ENCODE measurements at regions not wholly inside any gene's neighbourhood (a gene's known extent, or its start where the extent isn't known, plus 50 kb on each side); places are given as distances from the start of the nearest gene placed in this dataset.

DNA sequence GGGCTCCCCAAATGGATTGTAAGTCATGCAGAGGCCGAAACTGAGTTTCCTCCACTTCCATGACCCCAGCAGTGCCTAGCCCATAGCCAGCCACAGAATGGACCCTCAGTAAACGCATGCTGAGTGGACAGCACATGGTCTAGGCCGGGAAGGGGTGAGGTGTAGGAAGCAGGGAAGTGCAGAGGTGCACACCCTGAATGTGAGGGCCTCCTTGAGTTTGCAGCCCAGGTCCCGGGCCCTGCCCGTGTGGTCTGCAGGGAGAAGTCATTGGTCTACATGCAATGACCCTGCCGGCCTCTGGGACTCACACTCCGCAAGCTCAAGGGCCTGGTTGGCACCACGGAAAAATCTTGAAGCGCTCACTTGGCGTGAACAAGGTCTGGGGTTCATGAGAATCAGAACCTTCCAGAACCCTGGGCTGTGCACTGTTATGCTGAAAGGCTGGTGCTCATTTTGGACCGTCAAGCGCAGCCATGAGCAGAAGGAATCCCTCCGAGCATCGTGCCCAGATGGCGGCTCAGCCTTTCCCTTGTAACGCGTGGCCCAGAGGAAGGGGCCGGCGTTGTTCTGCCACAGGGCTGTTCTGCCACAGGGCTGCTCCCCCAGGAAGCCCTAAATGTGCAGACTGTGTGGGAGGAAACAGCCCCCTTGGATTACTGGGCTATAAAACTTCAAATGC, 66.4 kb downstream of the PSMG1 start:
- 88 to 91% methylated on average over 19 of the region's 19 CpGs for WGBS, 2 experiments (ENCODE audit: low coverage in 1 of 2, low lambda C conversion rate in 2 of 2, missing lambda C conversion rate in 2 of 2)
- no peaks in the 10 kb centered on the region for H3K9me3 ChIP-seq (ENCODE audit: low read depth)
- H3K36me3 ChIP-seq (ENCODE audit: low read depth), result no peaks in the 10 kb centered on the region
- peaks cover 11% of the 10 kb centered on the region for H3K4me1 ChIP-seq (ENCODE audit: insufficient read depth)
- H3K4me2 ChIP-seq (ENCODE audit: unreplicated experiment), result no peak overlapping the region
- H3K27ac ChIP-seq, result no peak overlapping the region
- no peak overlapping the region for H3K9ac ChIP-seq
- H4K20me1 ChIP-seq (ENCODE audit: insufficient read depth), result no peaks in the 10 kb centered on the region
- peaks cover 5% of the 10 kb centered on the region; the same call in 1 of the 2 replicates for H3F3A ChIP-seq (ENCODE audit: insufficient read depth)
- TF ChIP-seq EZH2 (IDR thresholded peaks at IDR 0.05; ENCODE audit: insufficient read depth, poor library complexity, severe bottlenecking), result no peak
- TF ChIP-seq EZH2phosphoT487 (IDR thresholded peaks at IDR 0.05; ENCODE audit: insufficient read depth, low read depth), result no peak
- in situ Hi-C loops (cut with MboI), result no loop called here
- H2AFZ ChIP-seq, result no peak overlapping the region
- no peaks in the 10 kb centered on the region for H3K79me2 ChIP-seq (ENCODE audit: insufficient read depth)
- no peak overlapping the region for H3K4me3 ChIP-seq
- no peak for DNase-seq
- H3K9me2 ChIP-seq (ENCODE audit: insufficient read depth), result no peaks in the 10 kb centered on the region
- no peaks in the 10 kb centered on the region for H3K27me3 ChIP-seq (replicated peaks; ENCODE audit: insufficient read depth)

DNA sequence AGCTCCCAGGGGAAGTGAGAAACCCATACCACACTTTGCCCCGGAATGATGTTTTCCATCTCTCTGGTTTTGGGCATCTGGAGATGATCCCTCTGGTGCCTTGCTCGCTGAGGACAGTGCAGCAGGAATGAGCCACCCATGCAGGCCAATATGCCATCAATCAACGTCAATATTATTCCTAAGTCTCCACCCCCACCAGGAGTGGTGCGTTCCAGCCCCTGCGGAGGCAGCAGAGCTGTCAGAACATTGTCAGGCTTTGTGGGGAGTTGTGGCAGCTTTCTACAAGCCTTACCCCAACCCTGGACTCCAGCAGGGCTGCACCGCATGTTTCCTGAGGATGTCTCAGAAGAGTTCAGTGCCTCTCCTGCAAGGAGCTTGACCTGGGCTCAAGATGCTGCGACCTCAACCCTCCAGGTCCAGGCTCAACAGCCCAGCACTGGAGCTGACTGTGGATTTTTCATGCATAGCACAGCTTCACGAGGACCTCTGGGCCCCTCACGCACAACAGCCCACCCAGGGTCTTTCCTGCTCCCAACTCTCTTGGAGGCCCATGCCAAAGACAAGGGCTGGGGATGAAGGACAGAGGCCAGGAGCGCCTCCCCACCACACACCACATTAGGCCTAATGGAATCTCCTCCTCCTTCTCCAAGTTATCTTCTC, 67.5 kb downstream of the PSMG1 start:
- WGBS, 2 experiments (ENCODE audit: low coverage in 1 of 2, low lambda C conversion rate in 2 of 2, missing lambda C conversion rate in 2 of 2), result 68 to 71% methylated on average over 9 to 10 of the region's 10 CpGs
- no peaks in the 10 kb centered on the region for H3K79me2 ChIP-seq (ENCODE audit: insufficient read depth)
- H3K4me3 ChIP-seq, result no peak overlapping the region
- H3K27ac ChIP-seq, result no peak overlapping the region
- H3K4me2 ChIP-seq (ENCODE audit: unreplicated experiment), result no peak overlapping the region
- no peaks in the 10 kb centered on the region for H3K9me3 ChIP-seq (ENCODE audit: low read depth)
- no peaks in the 10 kb centered on the region for H4K20me1 ChIP-seq (ENCODE audit: insufficient read depth)
- peaks cover 6% of the 10 kb centered on the region; the same call in 1 of the 2 replicates for H3F3A ChIP-seq (ENCODE audit: insufficient read depth)
- H3K27me3 ChIP-seq (replicated peaks; ENCODE audit: insufficient read depth), result no peaks in the 10 kb centered on the region
- H3K36me3 ChIP-seq (ENCODE audit: low read depth), result no peaks in the 10 kb centered on the region
- in situ Hi-C loops (cut with MboI), result no loop called here
- H3K4me1 ChIP-seq (ENCODE audit: insufficient read depth), result peaks cover 11% of the 10 kb centered on the region
- no peak overlapping the region for H2AFZ ChIP-seq
- H3K9me2 ChIP-seq (ENCODE audit: insufficient read depth), result no peaks in the 10 kb centered on the region
- TF ChIP-seq EZH2phosphoT487 (IDR thresholded peaks at IDR 0.05; ENCODE audit: insufficient read depth, low read depth) (no peak), EZH2 (IDR thresholded peaks at IDR 0.05; ENCODE audit: insufficient read depth, poor library complexity, severe bottlenecking) (no peak)
- DNase-seq, result peak; percentile 10
- H3K9ac ChIP-seq, result no peak overlapping the region

DNA sequence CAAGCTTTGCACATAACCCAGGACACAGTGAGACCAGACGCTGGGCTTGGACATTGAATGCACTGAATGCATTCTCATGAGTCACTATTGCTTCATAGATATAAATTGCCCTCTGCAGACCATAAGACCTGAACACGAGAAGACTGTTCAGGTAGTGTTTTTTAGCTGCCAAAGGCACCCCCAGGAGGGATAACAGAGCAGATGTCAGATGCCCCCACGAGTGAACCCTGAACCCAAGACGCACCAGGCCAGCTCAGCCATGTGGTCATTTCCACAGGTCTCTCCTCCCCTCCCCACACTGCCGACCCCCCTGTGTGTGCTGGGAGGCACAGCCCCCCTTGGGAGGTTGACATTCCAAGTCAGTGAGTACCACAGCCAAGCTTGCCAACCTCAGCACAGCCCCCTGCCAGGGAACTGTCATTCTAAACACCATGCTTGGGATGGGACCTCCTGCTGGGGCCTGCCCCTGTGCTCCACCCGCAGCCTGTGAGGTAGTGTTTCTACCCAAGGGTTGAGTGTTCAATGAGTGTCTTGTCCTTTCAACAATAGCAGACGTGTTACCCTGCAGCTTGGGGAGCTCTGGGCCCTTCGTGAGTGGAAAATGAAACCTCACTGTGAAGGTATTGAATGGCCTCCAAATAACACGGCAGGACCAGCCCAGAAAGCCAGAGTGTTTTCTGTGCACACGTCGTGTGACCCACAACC, 68.2 kb downstream of the PSMG1 start:
- Histone ChIP-seq H3K4me2 (ENCODE audit: unreplicated experiment) (no peak overlapping the region), H3K4me3 (no peak overlapping the region), H3K9me2 (ENCODE audit: insufficient read depth) (no peaks in the 10 kb centered on the region), H3K27me3 (replicated peaks; ENCODE audit: insufficient read depth) (no peaks in the 10 kb centered on the region), H3K36me3 (ENCODE audit: low read depth) (no peaks in the 10 kb centered on the region), H3K9me3 (ENCODE audit: low read depth) (no peaks in the 10 kb centered on the region), H3K27ac (no peak overlapping the region), H3K4me1 (ENCODE audit: insufficient read depth) (peaks cover 11% of the 10 kb centered on the region), H3K9ac (no peak overlapping the region), H3K79me2 (ENCODE audit: insufficient read depth) (no peaks in the 10 kb centered on the region), H2AFZ (no peak overlapping the region), H4K20me1 (ENCODE audit: insufficient read depth) (no peaks in the 10 kb centered on the region), H3F3A (ENCODE audit: insufficient read depth) (peaks cover 6% of the 10 kb centered on the region; the same call in 1 of the 2 replicates)
- TF ChIP-seq EZH2 (IDR thresholded peaks at IDR 0.05; ENCODE audit: insufficient read depth, poor library complexity, severe bottlenecking) (no peak), EZH2phosphoT487 (IDR thresholded peaks at IDR 0.05; ENCODE audit: insufficient read depth, low read depth) (no peak)
- in situ Hi-C loops (cut with MboI), result no loop called here
- 40% methylated on average over 10 to 11 of the region's 11 CpGs for WGBS, 2 experiments (ENCODE audit: low coverage in 1 of 2, low lambda C conversion rate in 2 of 2, missing lambda C conversion rate in 2 of 2)
- peak; percentile 74 for DNase-seq

DNA sequence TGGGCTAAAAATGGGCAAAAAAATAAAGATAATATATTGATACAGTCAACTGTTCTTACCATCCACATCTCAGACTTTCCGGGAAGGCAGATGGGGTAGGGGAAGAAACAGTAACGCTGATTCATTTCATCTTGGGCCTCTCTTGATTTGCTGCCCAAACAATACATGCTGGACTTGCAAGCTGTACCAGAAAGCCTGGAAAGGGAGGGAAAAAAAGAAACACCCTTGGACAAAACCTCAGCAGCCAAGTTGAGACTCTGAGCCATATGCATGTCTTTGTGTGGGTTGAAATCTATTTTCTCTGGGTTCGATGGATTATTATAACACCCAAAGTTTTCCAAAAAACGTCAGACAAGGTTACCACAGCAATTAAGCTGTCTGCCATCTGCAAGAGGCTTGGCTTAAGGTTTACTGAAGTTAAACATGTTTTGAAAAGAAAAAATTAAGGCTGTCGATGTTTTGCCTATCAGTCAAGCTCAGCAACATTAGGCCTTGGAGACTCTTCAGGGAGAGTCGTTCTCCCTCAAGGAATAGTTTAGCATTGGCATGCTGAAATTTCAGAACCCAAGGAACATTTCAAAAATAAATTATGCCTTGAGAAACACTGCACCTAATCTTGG, 71.2 kb downstream of the PSMG1 start:
- Histone ChIP-seq H3K9me2 (ENCODE audit: insufficient read depth) (no peaks in the 10 kb centered on the region), H3K9ac (no peak overlapping the region), H3K9me3 (ENCODE audit: low read depth) (no peaks in the 10 kb centered on the region), H3K27ac (no peak overlapping the region), H4K20me1 (ENCODE audit: insufficient read depth) (no peaks in the 10 kb centered on the region), H3K4me3 (no peak overlapping the region), H3K4me2 (ENCODE audit: unreplicated experiment) (no peak overlapping the region), H3K36me3 (ENCODE audit: low read depth) (no peaks in the 10 kb centered on the region), H3K4me1 (ENCODE audit: insufficient read depth) (peaks cover 11% of the 10 kb centered on the region), H3K79me2 (ENCODE audit: insufficient read depth) (no peaks in the 10 kb centered on the region), H2AFZ (peak overlapping the region; percentile 12; the same call in 1 of the 2 replicates), H3K27me3 (replicated peaks; ENCODE audit: insufficient read depth) (no peaks in the 10 kb centered on the region), H3F3A (ENCODE audit: insufficient read depth) (peaks cover 6% of the 10 kb centered on the region; the same call in 1 of the 2 replicates)
- in situ Hi-C loops (cut with MboI), result no loop called here
- TF ChIP-seq EZH2phosphoT487 (IDR thresholded peaks at IDR 0.05; ENCODE audit: insufficient read depth, low read depth) (no peak), EZH2 (IDR thresholded peaks at IDR 0.05; ENCODE audit: insufficient read depth, poor library complexity, severe bottlenecking) (no peak)
- DNase-seq, result peak; percentile 58
- 13 to 15% methylated on average over 6 of the region's 6 CpGs for WGBS, 2 experiments (ENCODE audit: low coverage in 1 of 2, low lambda C conversion rate in 2 of 2, missing lambda C conversion rate in 2 of 2)

Measured in GM23248 (cell line).